GM21576 (cell line): ENCODE measurements at regions not wholly inside any gene's neighbourhood (a gene's known extent, or its start where the extent isn't known, plus 50 kb on each side); places are given as distances from the start of the nearest gene placed in this dataset.

Experiments used
- ATAC-seq: cut with Tn5 transposase; IDR thresholded peaks from one replicate; pipeline ENCODE4 v1.9.1; 2021; ENCODE audit warnings: mild to moderate bottlenecking, moderate library complexity; ENCODE audit not compliant: unreplicated experiment

- ATAC-seq = no peak
These were observed 661.7 kb upstream of the SORCS1 start for GRCh38 chr10:107826171-107826570.

- no peak for ATAC-seq
These were observed 650.5 kb upstream of the SORCS1 start for GRCh38 chr10:107814865-107815487.

GRCh38 chr10:107813451-107814162 lies 649.1 kb upstream of the SORCS1 start:
- ATAC-seq = no peak

- no peak for ATAC-seq
These were observed 645.4 kb upstream of the SORCS1 start for GRCh38 chr10:107809889-107810288.

GRCh38 chr10:107807836-107808235 lies 643.3 kb upstream of the SORCS1 start:
- ATAC-seq = no peak

- ATAC-seq = no peak
These were observed 641.5 kb upstream of the SORCS1 start for GRCh38 chr10:107806026-107806425.

GRCh38 chr10:107803546-107803945 lies 639.0 kb upstream of the SORCS1 start:
- ATAC-seq = no peak

- ATAC-seq = no peak
These were observed 635.6 kb upstream of the SORCS1 start for GRCh38 chr10:107800061-107800460.

GRCh38 chr10:107790271-107790670 lies 625.8 kb upstream of the SORCS1 start:
- no peak for ATAC-seq

- ATAC-seq = no peak
These were observed 606.6 kb upstream of the SORCS1 start for GRCh38 chr10:107771066-107771465.

GRCh38 chr10:107767185-107767584 lies 602.7 kb upstream of the SORCS1 start:
- no peak for ATAC-seq

GRCh38 chr10:107754814-107755213 lies 590.3 kb upstream of the SORCS1 start:
- ATAC-seq = no peak

GRCh38 chr10:107749235-107749634 lies 584.7 kb upstream of the SORCS1 start:
- ATAC-seq = no peak

GRCh38 chr10:107747851-107748250 lies 583.3 kb upstream of the SORCS1 start:
- no peak for ATAC-seq

- no peak for ATAC-seq
These were observed 577.5 kb upstream of the SORCS1 start for GRCh38 chr10:107741971-107742370.

- no peak for ATAC-seq
These were observed 576.6 kb upstream of the SORCS1 start for GRCh38 chr10:107740962-107741690.

GRCh38 chr10:107739951-107740350 lies 575.4 kb upstream of the SORCS1 start:
- ATAC-seq = no peak

GRCh38 chr10:107733328-107734130 lies 569.0 kb upstream of the SORCS1 start:
- ATAC-seq = no peak

GRCh38 chr10:107732045-107732444 lies 567.5 kb upstream of the SORCS1 start:
- ATAC-seq = no peak

GRCh38 chr10:107728807-107729206 lies 564.3 kb upstream of the SORCS1 start:
- ATAC-seq = no peak

GRCh38 chr10:107727767-107728317 lies 563.3 kb upstream of the SORCS1 start:
- no peak for ATAC-seq
